Astrocyte of the spinal cord (primary cell): ENCODE measurements at regions not wholly inside any gene's neighbourhood (a gene's known extent, or its start where the extent isn't known, plus 50 kb on each side); places are given as distances from the start of the nearest gene placed in this dataset.

Experiments used
- DNase-seq: peaks from one replicate; pipeline ENCODE4 v3.0.0; 2011; ENCODE audit warnings: low read depth, low spot score
- H3K4me3 ChIP-seq: 2 replicates; pipeline ENCODE4 v1.5.1; 2011; ENCODE audit warnings: low read depth, mild to moderate bottlenecking, low read length, moderate library complexity
- CTCF ChIP-seq: IDR thresholded peaks from 2 replicates; pipeline ENCODE4 v1.5.1; 2012; ENCODE audit warnings: low read depth, mild to moderate bottlenecking, low read length, inconsistent platforms
- in situ Hi-C: cut with HindIII; loops from 2 replicates; pipeline ENCODE4 v1.10.0; 2017; ENCODE audit warnings: low sequenced_read_pairs

- no peak overlapping the region for H3K4me3 ChIP-seq
- no peak for TF ChIP-seq CTCF
- DNase-seq: no peak
- in situ Hi-C loops: no loop called here
Observed at GRCh38 chr10:128286141-128286761, 160.0 kb upstream of the MKI67 start.

- no peak overlapping the region for H3K4me3 ChIP-seq
- TF ChIP-seq CTCF: no peak
- no peak for DNase-seq
- in situ Hi-C loops: no loop called here
Observed at GRCh38 chr10:128286762-128287500, 160.7 kb upstream of the MKI67 start.

GRCh38 chr10:128287921-128288320 is 161.7 kb upstream of the MKI67 start:
- no peak overlapping the region for H3K4me3 ChIP-seq
- in situ Hi-C loops: no loop called here
- DNase-seq: no peak
- no peak for TF ChIP-seq CTCF

GRCh38 chr10:128289621-128290020 is 163.4 kb upstream of the MKI67 start:
- no peak for TF ChIP-seq CTCF
- in situ Hi-C loops: no loop called here
- DNase-seq: no peak
- no peak overlapping the region for H3K4me3 ChIP-seq

GRCh38 chr10:128295003-128295402 is 168.8 kb upstream of the MKI67 start:
- H3K4me3 ChIP-seq: no peak overlapping the region
- TF ChIP-seq CTCF: no peak
- no peak for DNase-seq
- in situ Hi-C loops: no loop called here

GRCh38 chr10:128296253-128297007 is 170.2 kb upstream of the MKI67 start:
- DNase-seq: no peak
- in situ Hi-C loops: no loop called here
- no peak for TF ChIP-seq CTCF
- no peak overlapping the region for H3K4me3 ChIP-seq
